ENCODE measurements at regions not wholly inside any gene's neighbourhood (a gene's known extent, or its start where the extent isn't known, plus 50 kb on each side); places are given as distances from the start of the nearest gene placed in this dataset.

DNA sequence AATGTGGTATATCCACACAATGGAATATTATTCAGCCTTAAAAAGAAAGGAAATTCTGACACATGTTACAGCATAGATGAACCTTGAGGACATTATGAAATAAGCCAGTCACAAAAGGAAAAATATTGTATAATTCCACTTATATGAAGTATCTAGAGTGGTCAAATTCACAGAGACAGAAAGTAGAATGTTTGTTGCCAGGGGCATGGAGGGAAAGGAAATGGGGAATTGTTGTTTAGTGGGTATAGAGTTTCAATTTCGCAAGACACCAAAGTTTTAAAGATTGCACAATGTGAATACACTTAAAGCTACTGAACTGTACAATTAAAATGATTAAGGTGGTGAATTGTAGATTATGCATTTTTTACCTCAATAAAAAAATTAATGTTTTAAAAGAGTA, 92.9 kb downstream of the TXNL1 start:
- Histone ChIP-seq H3K27ac (no peak overlapping the region), H3K27me3 (no peaks in the 10 kb centered on the region), H3K4me1 (no peaks in the 10 kb centered on the region), H3K36me3 (no peaks in the 10 kb centered on the region), H3K9me3 (no peaks in the 10 kb centered on the region), H3K4me3 (no peak overlapping the region)
- WGBS, 2 donors, result 89 to 96% methylated on average over 1 of the region's 1 CpG
- DNase-seq, result no peak
- FAIRE-seq, result no peak
- no peak for ATAC-seq
- intact Hi-C loops (cut with DNase I), result no loop called here
- no peak for TF ChIP-seq CTCF (IDR thresholded peaks at IDR 0.05)

DNA sequence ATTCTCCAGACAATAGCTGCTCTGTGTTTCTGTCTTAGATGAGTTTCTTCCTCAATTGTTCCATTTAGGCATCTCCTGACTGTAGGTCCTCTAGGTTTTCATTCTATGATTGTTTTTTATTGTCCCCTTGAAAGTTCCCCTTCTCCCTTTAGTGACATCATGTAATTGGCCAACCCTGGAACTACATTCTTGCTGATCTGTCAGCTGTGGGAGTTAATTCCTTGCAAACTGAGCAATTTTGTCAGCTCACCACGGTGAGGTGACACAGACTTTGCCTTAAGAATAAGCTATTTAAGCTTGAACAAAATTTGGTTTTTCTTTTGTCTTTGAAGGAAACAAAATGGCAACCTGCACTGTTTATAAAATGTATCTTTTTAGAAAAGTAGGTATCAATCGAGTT, 95.9 kb downstream of the TXNL1 start:
- Histone ChIP-seq H3K36me3 (no peaks in the 10 kb centered on the region), H3K4me1 (no peaks in the 10 kb centered on the region), H3K4me3 (no peak overlapping the region), H3K27ac (no peak overlapping the region), H3K27me3 (no peaks in the 10 kb centered on the region), H3K9me3 (no peaks in the 10 kb centered on the region)
- 68 to 71% methylated on average over 2 of the region's 2 CpGs for WGBS, 2 donors
- intact Hi-C loops (cut with DNase I), result no loop called here
- FAIRE-seq (no peak), ATAC-seq (no peak), DNase-seq (no peak)
- TF ChIP-seq CTCF (IDR thresholded peaks at IDR 0.05), result no peak

DNA sequence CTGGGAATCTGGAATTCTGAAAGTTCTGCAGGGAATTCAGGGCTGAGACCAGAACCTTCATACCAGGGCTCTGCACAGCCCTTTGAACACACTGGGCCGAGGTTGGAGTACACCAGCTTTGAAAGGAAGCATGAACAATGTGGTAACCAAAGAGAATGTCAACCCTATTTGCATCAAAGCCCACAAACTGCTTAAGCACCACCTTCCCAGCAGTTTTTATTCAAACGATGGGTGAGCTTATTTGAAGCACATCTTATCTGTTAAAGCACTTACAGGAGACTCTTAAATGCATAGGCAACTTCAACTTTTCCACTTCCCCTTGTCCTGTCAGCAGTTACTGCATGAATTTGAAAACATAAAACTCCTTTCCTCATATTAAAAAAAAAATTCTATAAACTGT, 96.6 kb downstream of the TXNL1 start:
- no peak for FAIRE-seq
- Histone ChIP-seq H3K4me3 (no peak overlapping the region), H3K4me1 (no peaks in the 10 kb centered on the region), H3K27ac (no peak overlapping the region), H3K9me3 (no peaks in the 10 kb centered on the region), H3K27me3 (no peaks in the 10 kb centered on the region), H3K36me3 (no peaks in the 10 kb centered on the region)
- DNase-seq, result no peak
- no peak for TF ChIP-seq CTCF (IDR thresholded peaks at IDR 0.05)
- ATAC-seq, result no peak
- intact Hi-C loops (cut with DNase I), result no loop called here
- 52 to 56% methylated on average over 2 of the region's 2 CpGs for WGBS, 2 donors

DNA sequence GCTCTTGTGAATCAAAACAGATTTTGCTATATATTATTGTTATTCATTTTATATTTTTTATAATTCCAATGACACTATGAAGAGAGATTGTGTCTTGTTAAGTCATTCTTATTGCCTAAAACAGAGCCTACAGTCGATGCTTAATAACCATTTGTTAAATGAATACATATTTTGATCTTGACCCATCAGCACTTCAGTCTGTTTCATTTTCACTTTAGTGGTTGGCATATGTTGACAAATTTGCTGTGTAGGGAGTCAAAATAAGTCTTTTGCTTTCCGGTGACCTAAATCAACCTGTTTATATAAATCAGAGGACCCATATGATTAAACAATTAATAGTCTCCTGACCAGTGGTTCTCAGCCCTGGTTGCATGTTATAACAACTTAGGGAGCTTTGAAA, 97.1 kb downstream of the TXNL1 start:
- no peak overlapping the region for H3K27ac ChIP-seq
- no peak for TF ChIP-seq CTCF (IDR thresholded peaks at IDR 0.05)
- DNase-seq (no peak), FAIRE-seq (no peak), ATAC-seq (no peak)
- H3K4me3 ChIP-seq, result no peak overlapping the region
- WGBS, 2 donors, result 77% methylated on average over 2 of the region's 2 CpGs
- intact Hi-C loops (cut with DNase I), result no loop called here
- no peaks in the 10 kb centered on the region for H3K9me3 ChIP-seq
- H3K27me3 ChIP-seq, result no peaks in the 10 kb centered on the region
- H3K36me3 ChIP-seq, result no peaks in the 10 kb centered on the region
- no peaks in the 10 kb centered on the region for H3K4me1 ChIP-seq

DNA sequence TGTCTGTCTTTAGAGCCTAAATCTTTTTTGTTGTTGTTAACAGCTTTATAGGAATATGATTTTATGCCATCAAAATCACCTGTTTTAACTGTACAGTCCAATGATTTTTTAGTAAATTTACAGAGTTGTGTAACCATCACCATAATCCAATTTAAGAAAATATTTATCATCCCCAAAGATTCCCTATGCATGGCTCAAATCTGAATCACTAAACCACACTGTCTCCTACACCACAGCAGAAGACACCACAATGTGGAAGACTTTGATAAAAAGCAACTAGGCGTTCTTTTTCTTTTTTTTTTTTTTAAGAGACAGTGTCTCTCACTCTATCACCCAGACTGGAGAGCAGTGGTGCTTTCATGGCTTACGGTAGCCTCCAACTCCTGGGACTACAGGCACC, 99.6 kb downstream of the TXNL1 start:
- no peak for ATAC-seq
- Histone ChIP-seq H3K9me3 (no peaks in the 10 kb centered on the region), H3K27ac (no peak overlapping the region), H3K36me3 (no peaks in the 10 kb centered on the region), H3K27me3 (no peaks in the 10 kb centered on the region), H3K4me1 (no peaks in the 10 kb centered on the region), H3K4me3 (no peak overlapping the region)
- intact Hi-C loops (cut with DNase I), result no loop called here
- TF ChIP-seq CTCF (IDR thresholded peaks at IDR 0.05), result no peak
- no peak for FAIRE-seq
- DNase-seq, result no peak
- 79 to 84% methylated on average over 2 of the region's 2 CpGs for WGBS, 2 donors

Measured in pancreas (tissue), 10 donors.